Large intestine (tissue), 3 donors: ENCODE measurements at regions not wholly inside any gene's neighbourhood (a gene's known extent, or its start where the extent isn't known, plus 50 kb on each side); places are given as distances from the start of the nearest gene placed in this dataset.

Experiments used
- DNase-seq, 2 donors: peaks; one replicate each; pipeline versions ENCODE4 v3.0.0 to v3.0.0-alpha.2; 2013
- H3K27ac ChIP-seq: one replicate; pipeline ENCODE4 v1.5.1; 2013; ENCODE audit warnings: low read length
- H3K27me3 ChIP-seq: 2 replicates; pipeline ENCODE4 v1.6.1; 2013; ENCODE audit warnings: low read length; ENCODE audit not compliant: control insufficient read depth, insufficient read depth
- H3K36me3 ChIP-seq: 2 replicates; pipeline ENCODE4 v1.6.1; 2013; ENCODE audit warnings: low read length; ENCODE audit not compliant: control insufficient read depth, insufficient read depth
- H3K4me1 ChIP-seq: one replicate; pipeline ENCODE4 v1.6.1; 2013; ENCODE audit warnings: low read length; ENCODE audit not compliant: control insufficient read depth, insufficient read depth
- H3K4me3 ChIP-seq: one replicate; pipeline ENCODE4 v1.5.1; 2013; ENCODE audit warnings: low read length
- H3K9me3 ChIP-seq: one replicate; pipeline ENCODE4 v1.6.1; 2013; ENCODE audit warnings: mild to moderate bottlenecking, low read depth, low read length, moderate library complexity; ENCODE audit not compliant: control insufficient read depth
- WGBS: methylation state at CpG from one replicate; pipeline ENCODE4 v1.1.5; 2013; ENCODE audit warnings: low lambda C conversion rate; ENCODE audit not compliant: insufficient coverage; 5-methylcytosine and 5-hydroxymethylcytosine counted together

GRCh38 chr12:91561301-91561957 lies 378.8 kb upstream of the DCN start:
- Histone ChIP-seq H3K9me3 (no peaks in the 10 kb centered on the region), H3K27ac (no peak overlapping the region), H3K4me3 (no peak overlapping the region), H3K36me3 (no peaks in the 10 kb centered on the region), H3K4me1 (no peaks in the 10 kb centered on the region), H3K27me3 (no peaks in the 10 kb centered on the region)
- WGBS: 82% methylated on average over 2 of the region's 3 CpGs
- DNase-seq: no peak

DNA sequence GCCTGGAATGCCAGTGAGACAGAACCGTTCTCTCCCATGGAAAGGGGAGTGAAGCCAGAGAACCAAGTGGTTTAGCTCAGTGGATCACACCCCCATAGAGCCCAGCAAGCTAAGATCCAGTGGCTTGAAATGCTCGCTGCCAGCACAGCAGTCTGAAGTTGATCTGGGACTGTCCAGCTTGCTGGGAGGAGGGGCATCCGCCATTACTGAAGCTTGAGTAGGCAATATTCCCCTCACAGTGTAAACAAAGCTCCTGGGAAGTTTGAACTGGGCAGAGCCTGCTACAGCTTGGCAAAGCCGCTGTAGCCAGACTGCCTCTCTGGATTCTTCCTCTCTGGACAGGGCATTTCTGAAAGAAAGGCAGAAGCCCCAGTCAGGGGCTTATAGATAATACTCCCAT lies 374.3 kb upstream of the DCN start:
- WGBS: no CpG with 5 or more reads among the region's 4 CpGs
- no peaks in the 10 kb centered on the region for H3K9me3 ChIP-seq
- H3K4me3 ChIP-seq: no peak overlapping the region
- no peaks in the 10 kb centered on the region for H3K36me3 ChIP-seq
- DNase-seq: no peak
- no peaks in the 10 kb centered on the region for H3K4me1 ChIP-seq
- H3K27ac ChIP-seq: no peak overlapping the region
- H3K27me3 ChIP-seq: no peaks in the 10 kb centered on the region

GRCh38 chr12:91555436-91556415 lies 373.1 kb upstream of the DCN start:
- DNase-seq: no peak
- WGBS: 73% methylated on average over 5 of the region's 7 CpGs
- Histone ChIP-seq H3K27ac (no peak overlapping the region), H3K36me3 (no peaks in the 10 kb centered on the region), H3K4me1 (no peaks in the 10 kb centered on the region), H3K9me3 (no peaks in the 10 kb centered on the region), H3K27me3 (no peaks in the 10 kb centered on the region), H3K4me3 (no peak overlapping the region)

- Histone ChIP-seq H3K9me3 (no peaks in the 10 kb centered on the region), H3K4me3 (no peak overlapping the region), H3K36me3 (no peaks in the 10 kb centered on the region), H3K27ac (no peak overlapping the region), H3K27me3 (no peaks in the 10 kb centered on the region), H3K4me1 (no peaks in the 10 kb centered on the region)
- WGBS: 67% methylated on average over 1 of the region's 8 CpGs
- DNase-seq: no peak
Measured at GRCh38 chr12:91551927-91552326, 369.3 kb upstream of the DCN start.

DNA sequence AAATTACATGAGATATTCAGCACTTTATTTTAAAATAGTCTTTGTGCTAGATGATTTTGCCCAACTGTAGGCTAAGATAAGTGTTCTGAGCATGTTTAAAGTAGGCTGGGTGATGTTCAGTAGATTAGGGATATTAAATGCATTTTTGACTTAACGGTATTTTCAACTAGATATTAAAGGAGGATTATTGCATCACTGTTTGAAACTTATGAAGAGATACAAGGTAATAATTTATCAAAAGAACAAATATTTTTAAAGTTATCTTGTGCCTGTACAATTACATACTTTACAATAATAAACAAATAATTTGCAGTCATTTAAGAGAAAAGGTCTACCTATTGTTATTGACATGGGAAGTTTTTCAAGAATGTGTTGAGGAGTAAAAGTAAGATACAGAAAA lies 368.6 kb upstream of the DCN start:
- Histone ChIP-seq H3K4me3 (no peak overlapping the region), H3K27ac (no peak overlapping the region), H3K9me3 (no peaks in the 10 kb centered on the region), H3K36me3 (no peaks in the 10 kb centered on the region), H3K27me3 (no peaks in the 10 kb centered on the region), H3K4me1 (no peaks in the 10 kb centered on the region)
- WGBS: 100% methylated on average over 1 of the region's 1 CpG
- DNase-seq: no peak

GRCh38 chr12:91542666-91543065 lies 360.0 kb upstream of the DCN start:
- Histone ChIP-seq H3K9me3 (no peaks in the 10 kb centered on the region), H3K4me3 (no peak overlapping the region), H3K4me1 (no peaks in the 10 kb centered on the region), H3K36me3 (no peaks in the 10 kb centered on the region), H3K27me3 (no peaks in the 10 kb centered on the region), H3K27ac (no peak overlapping the region)
- DNase-seq: no peak
- WGBS: 100% methylated on average over 1 of the region's 2 CpGs

DNA sequence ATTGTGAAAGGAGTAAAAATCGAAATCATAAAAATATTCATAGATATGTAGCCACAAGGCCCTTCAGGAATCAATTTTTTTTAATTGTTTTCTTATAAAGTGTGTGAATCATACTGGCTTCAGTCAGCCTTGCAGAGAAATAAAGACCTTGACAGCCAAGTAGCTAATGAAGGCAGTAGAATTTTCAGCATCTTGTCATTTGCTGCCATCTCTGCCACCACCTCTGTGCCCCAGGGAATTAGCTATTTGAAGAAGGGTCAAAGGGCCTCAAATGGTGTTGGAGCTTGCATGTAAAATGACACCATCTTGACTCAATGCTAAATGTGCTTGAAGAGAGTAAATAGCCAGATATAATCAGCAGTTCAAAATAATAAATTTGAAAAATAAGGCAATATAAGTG lies 359.4 kb upstream of the DCN start:
- H3K4me3 ChIP-seq: no peak overlapping the region
- DNase-seq: no peak
- WGBS: no CpG with 5 or more reads among the region's 1 CpG
- H3K9me3 ChIP-seq: no peaks in the 10 kb centered on the region
- no peaks in the 10 kb centered on the region for H3K36me3 ChIP-seq
- H3K27me3 ChIP-seq: no peaks in the 10 kb centered on the region
- H3K4me1 ChIP-seq: no peaks in the 10 kb centered on the region
- no peak overlapping the region for H3K27ac ChIP-seq

- no peaks in the 10 kb centered on the region for H3K4me1 ChIP-seq
- no peaks in the 10 kb centered on the region for H3K36me3 ChIP-seq
- H3K4me3 ChIP-seq: no peak overlapping the region
- H3K27me3 ChIP-seq: no peaks in the 10 kb centered on the region
- peaks cover 6% of the 10 kb centered on the region for H3K9me3 ChIP-seq
- H3K27ac ChIP-seq: no peak overlapping the region
- DNase-seq: no peak
- 93% methylated on average over 2 of the region's 4 CpGs for WGBS
Measured at GRCh38 chr12:91538418-91538817, 355.8 kb upstream of the DCN start.

- Histone ChIP-seq H3K36me3 (no peaks in the 10 kb centered on the region), H3K4me3 (no peak overlapping the region)
- no CpG with 5 or more reads among the region's 1 CpG for WGBS
Measured at GRCh38 chr12:91533366-91533765, 350.7 kb upstream of the DCN start.

DNA sequence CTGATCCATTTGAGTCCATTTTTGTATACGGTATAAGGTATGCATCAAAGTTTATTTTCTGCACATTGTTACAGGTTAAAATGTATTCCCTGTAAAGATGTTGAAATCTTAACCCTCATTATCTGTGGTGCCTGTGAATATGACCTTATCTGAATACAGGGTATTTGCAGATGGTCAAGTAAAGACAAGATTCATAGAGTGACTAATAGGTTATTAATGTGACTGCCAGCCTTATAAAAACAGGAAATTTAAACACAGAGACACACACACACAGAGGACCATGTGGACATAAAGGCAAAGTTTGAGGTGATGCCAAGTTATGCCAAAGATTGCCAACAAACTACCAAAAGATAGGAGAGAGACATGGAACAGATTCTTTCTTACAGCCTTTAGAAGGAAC lies 347.2 kb upstream of the DCN start:
- Histone ChIP-seq H3K4me1 (no peaks in the 10 kb centered on the region), H3K4me3 (no peak overlapping the region), H3K27me3 (no peaks in the 10 kb centered on the region), H3K36me3 (no peaks in the 10 kb centered on the region), H3K9me3 (peaks cover 8% of the 10 kb centered on the region), H3K27ac (no peak overlapping the region)
- DNase-seq: no peak
- WGBS: no CpG with 5 or more reads among the region's 1 CpG

More at GRCh38 chr12:91533366-91533765, 350.7 kb upstream of the DCN start:
- H3K4me1 ChIP-seq: no peaks in the 10 kb centered on the region
- peaks cover 8% of the 10 kb centered on the region for H3K9me3 ChIP-seq
- no peak overlapping the region for H3K27ac ChIP-seq
- DNase-seq: no peak
- no peaks in the 10 kb centered on the region for H3K27me3 ChIP-seq
